Stimulated activated CD4-positive, alpha-beta T cell treated with anti-CD3 and anti-CD28 coated beads, TNF-alpha, amount 100 ng/mL, for 4 hours (primary cell): ENCODE measurements at regions not wholly inside any gene's neighbourhood (a gene's known extent, or its start where the extent isn't known, plus 50 kb on each side); places are given as distances from the start of the nearest gene placed in this dataset.

Experiments used
- DNase-seq, 3 experiments: peaks; one replicate each; pipeline ENCODE4 v3.0.0-alpha.2; 2020; ENCODE audit warnings: low read depth in 3 of 3

GRCh38 chr9:99365233-99365980 is 143.3 kb downstream of the SEC61B start:
- no peak for DNase-seq

GRCh38 chr9:99366183-99366582 is 144.1 kb downstream of the SEC61B start:
- no peak for DNase-seq

GRCh38 chr9:99366621-99367020 is 144.5 kb downstream of the SEC61B start:
- DNase-seq: no peak

- no peak for DNase-seq
These were observed 146.6 kb downstream of the SEC61B start for GRCh38 chr9:99368341-99369326.

GRCh38 chr9:99369327-99369722 is 147.2 kb downstream of the SEC61B start:
- DNase-seq: no peak

- no peak for DNase-seq
These were observed 148.3 kb downstream of the SEC61B start for GRCh38 chr9:99370376-99370775.

GRCh38 chr9:99371376-99371775 is 149.3 kb downstream of the SEC61B start:
- DNase-seq: no peak

GRCh38 chr9:99373912-99374311 is 151.8 kb downstream of the SEC61B start:
- no peak for DNase-seq

GRCh38 chr9:99374793-99375192 is 152.7 kb downstream of the SEC61B start:
- DNase-seq: no peak

- DNase-seq: no peak
These were observed 153.4 kb downstream of the SEC61B start for GRCh38 chr9:99375481-99375880.

GRCh38 chr9:99377790-99378775 is 156.0 kb downstream of the SEC61B start:
- DNase-seq: no peak

- DNase-seq: no peak
These were observed 161.5 kb downstream of the SEC61B start for GRCh38 chr9:99383536-99383935.

GRCh38 chr9:99385215-99385614 is 163.1 kb downstream of the SEC61B start:
- DNase-seq: no peak

- no peak for DNase-seq
These were observed 163.8 kb downstream of the SEC61B start for GRCh38 chr9:99385814-99386279.

GRCh38 chr9:99387431-99387830 is 165.3 kb downstream of the SEC61B start:
- no peak for DNase-seq

- no peak for DNase-seq
These were observed 167.3 kb downstream of the SEC61B start for GRCh38 chr9:99389087-99390033.

GRCh38 chr9:99391937-99392594 is 170.0 kb downstream of the SEC61B start:
- DNase-seq: no peak

GRCh38 chr9:99392986-99393385 is 170.9 kb downstream of the SEC61B start:
- DNase-seq: no peak

GRCh38 chr9:99393993-99394392 is 171.9 kb downstream of the SEC61B start:
- no peak for DNase-seq

GRCh38 chr9:99398241-99398640 is 176.2 kb downstream of the SEC61B start:
- DNase-seq: no peak
